Testis (tissue), 2 donors: ENCODE measurements at regions not wholly inside any gene's neighbourhood (a gene's known extent, or its start where the extent isn't known, plus 50 kb on each side); places are given as distances from the start of the nearest gene placed in this dataset.

Experiments
- CTCF ChIP-seq, 3 experiments: fragments of 450-650 bp in 2 of 3; fragments of 200-600 bp in 1 of 3; sonication (generic) in 1 of 3; IDR thresholded peaks; one replicate each; pipeline ENCODE4 v1.5.1; 2016 to 2019; ENCODE audit warnings: antibody characterized with exemption in 3 of 3, mild to moderate bottlenecking in 2 of 3, moderate library complexity in 1 of 3
- POLR2A ChIP-seq: fragments of 450-650 bp; IDR thresholded peaks from one replicate; pipeline ENCODE4 v1.6.1; 2017; ENCODE audit warnings: antibody characterized with exemption, mild to moderate bottlenecking, moderate library complexity

- TF ChIP-seq CTCF (IDR thresholded peaks at IDR 0.05) (no peak), POLR2A (no peak)
Measured at GRCh38 chr7:68288144-68288593, 1291.5 kb downstream of the TYW1 start.
